IPS-NIHi7 (cell line): ENCODE measurements at regions not wholly inside any gene's neighbourhood (a gene's known extent, or its start where the extent isn't known, plus 50 kb on each side); places are given as distances from the start of the nearest gene placed in this dataset.
"Not testable (repeated sequence)": the region's sequence is repeated elsewhere in the genome, so short reads cannot be mapped to it uniquely, and the experiment has no call there.

ENCODE experiments used
- DNase-seq: peaks from one replicate; pipeline ENCODE4 v3.0.0; 2012; ENCODE audit warnings: mixed read lengths; ENCODE audit errors: extremely low spot score

DNA sequence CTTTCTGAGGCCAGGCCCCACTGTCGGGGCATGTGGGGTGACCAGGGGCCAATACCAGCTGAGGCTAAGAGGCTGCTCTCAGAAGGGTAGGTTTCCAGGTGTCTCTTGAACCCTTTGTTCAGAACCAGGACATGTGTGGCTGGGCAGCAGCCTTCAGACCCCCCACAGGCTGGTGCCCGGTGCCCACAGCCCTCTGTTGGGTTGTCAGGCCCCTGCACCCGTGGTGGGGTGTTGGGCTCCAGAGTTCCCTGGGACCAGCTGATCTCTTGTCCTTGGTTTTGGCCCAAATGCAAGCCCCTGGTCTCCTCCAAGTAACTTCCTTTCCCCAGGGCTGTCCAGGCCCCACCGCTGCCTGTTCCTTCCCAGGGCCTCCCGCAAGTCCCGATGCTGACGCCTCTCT, 226.0 kb downstream of the TMEM121 start:
- not testable (repeated sequence) for DNase-seq

DNA sequence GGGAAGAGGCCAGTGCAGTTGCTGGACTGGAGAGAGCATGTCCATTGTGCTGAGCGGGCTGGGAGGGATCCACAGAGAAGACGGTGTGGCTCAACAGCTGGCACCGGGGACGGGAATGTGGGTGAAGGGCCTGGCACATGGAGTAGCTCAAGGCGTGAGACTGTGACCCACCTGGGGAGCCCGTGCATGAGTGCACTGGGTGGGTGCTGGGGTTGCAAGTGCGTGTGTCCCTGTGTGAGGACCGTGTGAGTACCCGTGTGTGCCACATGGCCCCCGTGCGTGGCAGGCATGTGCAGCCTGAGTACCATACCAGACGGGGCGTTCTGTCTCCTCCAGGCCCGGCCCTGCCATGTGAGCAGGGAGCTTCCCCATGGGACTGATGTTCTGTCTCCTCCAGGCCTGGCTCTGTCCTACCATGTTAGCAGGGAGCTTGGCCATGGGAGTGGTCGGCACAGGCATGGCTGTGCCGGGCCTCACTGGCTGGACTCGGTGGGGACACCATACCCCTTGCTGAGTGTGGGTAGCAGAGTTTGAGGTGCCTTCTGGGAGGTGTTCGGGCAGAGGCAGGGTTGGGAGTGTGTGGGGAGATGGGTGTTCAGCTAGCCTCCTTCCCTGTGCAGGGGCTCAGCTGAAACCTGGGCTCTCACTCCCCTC, 234.4 kb downstream of the TMEM121 start:
- no peak for DNase-seq

DNA sequence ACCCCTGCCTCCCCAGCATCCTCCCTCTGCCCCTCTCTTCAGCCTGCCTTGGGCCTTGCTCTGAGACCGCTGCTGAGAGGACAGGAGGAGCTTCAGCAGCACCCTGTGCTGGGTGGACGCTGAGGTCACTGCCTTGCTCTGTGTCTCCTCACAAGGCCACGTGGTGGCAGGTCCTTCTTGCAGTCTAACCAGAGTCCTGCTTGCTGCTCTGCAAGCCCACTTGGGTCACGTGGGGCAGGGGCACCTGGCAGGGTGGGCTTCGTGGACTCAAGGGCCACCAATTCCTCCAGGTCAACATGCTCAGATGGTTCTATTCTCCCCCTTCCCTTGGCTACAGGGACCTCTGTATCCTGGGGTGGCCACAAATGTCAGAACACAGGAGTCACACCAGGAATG, 235.0 kb downstream of the TMEM121 start:
- DNase-seq, result not testable (repeated sequence)

DNA sequence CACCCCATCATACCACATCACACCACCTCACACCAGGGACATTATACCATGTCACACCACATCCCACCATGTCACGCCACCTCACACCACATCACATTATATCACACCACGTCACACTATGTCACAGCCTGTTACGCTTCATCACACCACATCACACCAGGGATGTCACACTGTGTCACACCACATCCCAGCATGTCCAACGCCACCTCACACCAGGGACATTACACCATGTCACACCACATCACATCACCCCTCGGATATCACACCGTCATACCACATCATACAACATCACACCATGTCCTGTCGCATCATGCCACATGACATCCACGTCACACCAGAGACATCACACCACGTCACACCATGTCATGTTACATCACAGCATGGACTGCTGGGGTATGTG, 235.5 kb downstream of the TMEM121 start:
- DNase-seq, result no peak

DNA sequence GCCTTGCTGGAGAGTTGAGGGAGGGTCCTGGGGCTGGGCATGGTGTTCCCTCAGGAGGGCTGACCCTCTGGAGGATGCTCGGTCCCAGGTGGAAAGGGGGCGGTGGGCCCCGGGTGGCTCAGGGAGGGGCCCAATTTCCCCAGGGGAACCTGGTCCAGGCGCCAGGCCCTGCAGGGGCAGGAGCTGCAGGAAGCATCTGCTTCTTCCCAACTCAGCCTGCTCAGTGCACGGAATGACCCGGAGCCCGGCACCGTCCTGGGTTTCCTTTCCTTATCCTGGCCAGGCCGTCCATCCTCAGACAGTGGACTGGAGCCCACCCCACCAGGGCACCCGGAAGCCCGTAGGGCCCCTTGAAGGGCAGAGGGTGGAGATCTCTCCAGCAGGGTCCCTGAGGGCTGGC, 235.9 kb downstream of the TMEM121 start:
- DNase-seq, result not testable (repeated sequence)

DNA sequence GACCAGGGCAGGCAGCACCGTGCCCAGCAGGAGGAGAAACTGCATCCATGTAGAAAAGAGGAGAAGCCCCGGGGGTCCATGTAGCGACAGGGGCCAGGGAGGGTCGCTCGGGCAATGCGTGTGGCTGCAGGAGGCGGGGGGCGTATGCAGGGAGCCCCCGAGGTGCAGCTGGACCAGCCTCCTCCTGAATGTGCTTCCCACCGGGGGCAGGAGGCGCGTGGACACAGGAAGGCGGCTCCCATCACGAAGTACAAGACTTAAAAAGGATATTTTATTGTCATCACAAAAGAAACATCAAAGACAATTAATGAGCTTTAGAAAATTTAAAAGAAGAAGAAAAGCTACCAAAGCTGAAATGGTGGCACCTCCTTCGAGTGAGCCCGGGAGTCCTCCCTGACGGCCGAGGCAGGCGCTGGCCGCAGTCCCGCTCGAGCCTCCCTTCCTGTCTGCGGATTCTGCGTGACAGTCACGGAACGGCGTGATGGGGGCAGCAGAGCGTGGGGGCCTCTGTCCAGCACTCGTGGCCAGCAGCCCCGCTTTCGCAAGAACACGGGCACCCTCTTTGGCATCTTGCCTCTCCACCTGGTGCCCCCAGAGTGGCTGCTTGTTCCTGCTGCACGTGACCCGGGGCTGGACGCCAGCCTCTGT, 238.0 kb downstream of the TMEM121 start:
- not testable (repeated sequence) for DNase-seq

DNA sequence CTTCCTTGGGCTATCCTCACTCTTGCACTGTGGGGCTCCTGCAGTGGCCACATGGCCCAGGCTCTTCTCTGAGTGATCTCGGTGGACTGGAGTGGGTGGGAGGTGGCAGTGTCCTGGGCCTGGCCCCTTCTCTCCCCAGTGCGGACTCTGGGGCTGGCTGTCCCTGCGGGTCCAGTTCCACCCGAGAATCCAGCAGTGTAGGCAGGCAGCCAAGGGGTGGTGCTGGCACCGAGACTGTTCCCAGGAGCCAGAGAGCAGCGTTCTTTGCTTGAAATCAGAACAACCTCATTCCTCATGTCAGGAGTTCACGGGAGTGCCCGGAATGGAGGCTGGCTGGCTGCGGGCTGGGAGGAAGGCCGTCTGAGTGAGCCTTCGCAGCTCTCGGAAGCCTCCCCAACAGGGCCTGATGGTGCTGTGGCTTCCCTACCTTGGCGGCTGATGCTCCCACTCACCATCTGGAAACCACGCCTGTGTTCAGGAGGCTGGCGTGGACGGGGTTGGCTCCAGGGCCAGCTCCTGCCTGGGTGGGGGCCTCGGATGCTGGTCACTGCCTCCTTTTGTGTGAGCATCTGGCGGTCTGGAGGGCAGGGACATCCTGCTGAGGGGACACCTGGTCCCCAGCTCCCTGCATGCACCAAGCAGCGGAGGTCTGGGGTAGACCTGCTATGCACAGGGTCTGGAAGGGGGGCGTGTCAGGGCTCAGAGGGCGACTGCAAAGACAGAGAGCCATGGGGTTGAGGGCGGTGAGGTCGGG, 238.9 kb downstream of the TMEM121 start:
- DNase-seq, result not testable (repeated sequence)

DNA sequence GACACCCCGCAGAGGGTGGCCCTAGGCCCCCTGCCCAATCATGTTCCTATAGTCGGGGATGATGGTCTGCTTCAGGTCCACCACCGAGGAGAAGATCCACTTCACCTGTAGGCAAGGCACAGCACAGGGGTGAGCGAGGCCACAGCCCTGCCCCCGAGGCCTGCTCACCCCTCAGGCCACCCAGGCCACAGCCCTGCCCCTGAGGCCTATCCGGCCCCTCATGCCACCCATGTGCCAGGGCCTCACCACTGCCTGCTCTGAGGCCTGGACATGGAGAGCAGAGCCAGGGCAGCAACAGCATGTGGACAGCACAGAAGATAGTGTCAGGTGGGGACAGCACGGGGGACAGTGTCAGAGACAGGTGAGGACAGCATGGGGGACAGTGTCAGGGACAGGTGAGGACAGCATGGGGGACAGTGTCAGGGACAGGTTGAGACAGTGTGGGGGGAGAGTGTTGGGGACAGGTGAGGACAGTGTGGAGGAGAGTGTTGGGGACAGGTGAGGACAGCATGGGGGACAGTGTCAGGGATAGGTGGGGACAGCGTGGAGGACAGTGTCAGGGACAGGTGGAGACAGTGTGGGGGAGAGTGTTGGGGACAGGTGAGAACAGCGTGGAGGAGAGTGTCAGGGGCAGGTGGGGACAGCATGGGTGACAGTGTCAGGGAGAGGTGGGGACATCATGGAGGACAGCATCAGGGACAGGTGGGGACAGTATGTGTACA, 239.7 kb downstream of the TMEM121 start:
- no peak for DNase-seq

DNA sequence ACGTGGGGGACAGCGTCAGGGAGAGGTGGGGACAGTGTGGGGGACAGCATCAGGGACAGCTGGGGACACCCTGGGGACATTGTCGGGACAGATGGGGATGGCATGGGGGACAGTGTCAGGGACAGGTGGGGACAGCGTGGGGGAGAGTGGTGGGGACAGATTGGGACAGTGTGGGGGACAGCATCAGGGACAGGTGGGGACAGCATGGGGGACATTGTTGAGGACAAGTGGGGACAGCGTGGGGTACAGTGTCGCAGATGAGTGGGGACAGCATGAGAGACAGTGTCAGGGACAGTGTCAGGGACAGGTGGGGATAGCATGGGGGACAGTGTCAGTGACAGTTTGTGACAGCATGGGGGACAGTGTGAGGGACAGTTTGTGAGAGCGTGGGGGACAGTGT, 240.9 kb downstream of the TMEM121 start:
- DNase-seq, result no peak

DNA sequence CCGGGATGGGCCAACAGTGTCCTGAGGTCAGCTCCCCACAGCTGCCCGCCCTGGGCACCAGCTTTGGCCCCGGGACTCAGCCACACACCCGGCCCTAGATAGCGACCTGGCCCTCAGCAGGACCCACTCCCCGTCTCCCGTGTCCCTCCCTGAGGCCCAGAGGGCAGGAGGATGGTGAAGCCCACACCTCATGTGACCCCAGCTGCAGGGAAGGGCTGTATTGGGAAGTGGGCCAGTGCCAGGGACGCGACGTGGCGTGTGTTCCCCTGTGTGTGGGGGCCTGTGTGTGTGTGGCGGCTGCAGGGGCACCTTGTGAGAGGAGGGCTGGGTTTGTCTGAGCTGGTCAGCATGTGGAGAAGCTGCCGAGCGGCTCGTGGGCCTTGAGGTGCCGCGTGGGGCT, 241.7 kb downstream of the TMEM121 start:
- not testable (repeated sequence) for DNase-seq

DNA sequence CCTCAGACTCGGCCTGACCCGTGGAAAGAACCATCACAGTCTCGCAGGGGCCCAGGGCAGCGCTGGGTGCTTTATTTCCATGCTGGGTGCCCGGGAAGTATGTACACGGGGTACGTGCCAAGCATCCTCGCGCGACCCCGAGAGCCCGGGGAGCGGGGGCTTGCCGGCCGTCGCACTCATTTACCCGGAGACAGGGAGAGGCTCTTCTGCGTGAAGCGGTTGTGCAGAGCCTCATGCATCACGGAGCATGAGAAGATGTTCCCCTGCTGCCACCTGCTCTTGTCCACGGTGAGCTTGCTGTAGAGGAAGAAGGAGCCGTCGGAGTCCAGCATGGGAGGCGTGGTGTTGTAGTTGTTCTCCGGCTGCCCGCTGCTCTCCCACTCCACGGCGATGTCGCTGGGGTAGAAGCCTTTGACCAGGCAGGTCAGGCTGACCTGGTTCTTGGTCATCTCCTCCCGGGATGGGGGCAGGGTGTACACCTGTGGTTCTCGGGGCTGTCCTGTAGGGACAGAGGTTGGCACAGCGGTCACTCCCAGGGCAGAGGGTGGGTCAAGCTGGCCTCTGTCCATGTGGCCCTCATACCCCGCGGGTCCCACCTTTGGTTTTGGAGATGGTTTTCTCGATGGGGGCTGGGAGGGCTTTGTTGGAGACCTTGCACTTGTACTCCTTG, 242.8 kb downstream of the TMEM121 start:
- DNase-seq, result not testable (repeated sequence)

DNA sequence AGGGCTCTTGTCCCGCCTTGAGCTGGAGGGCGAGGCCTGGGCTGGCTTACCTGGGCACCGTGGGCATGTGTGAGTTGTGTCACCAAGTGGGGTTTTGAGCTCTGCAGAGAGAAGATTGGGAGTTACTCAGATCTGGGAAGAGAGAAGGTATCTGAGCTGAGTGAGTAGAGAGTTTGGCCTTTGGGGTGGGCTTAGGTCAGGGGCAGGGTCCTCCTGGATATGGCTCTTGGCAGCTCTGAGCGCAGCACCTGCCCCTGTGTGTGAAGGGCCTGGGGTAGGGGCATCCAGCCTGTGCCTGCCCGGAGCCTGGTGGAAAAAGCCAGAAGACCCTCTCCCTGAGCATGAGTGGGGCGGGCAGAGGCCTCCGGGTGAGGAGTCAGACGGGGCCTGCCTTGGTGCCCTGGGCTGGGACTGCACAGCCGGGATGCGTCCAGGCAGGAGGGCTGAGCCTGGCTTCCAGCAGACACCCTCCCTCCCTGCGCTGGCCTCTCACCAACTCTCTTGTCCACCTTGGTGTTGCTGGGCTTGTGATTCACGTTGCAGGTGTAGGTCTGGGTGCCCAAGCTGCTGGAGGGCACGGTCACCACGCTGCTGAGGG, 244.3 kb downstream of the TMEM121 start:
- not testable (repeated sequence) for DNase-seq

DNA sequence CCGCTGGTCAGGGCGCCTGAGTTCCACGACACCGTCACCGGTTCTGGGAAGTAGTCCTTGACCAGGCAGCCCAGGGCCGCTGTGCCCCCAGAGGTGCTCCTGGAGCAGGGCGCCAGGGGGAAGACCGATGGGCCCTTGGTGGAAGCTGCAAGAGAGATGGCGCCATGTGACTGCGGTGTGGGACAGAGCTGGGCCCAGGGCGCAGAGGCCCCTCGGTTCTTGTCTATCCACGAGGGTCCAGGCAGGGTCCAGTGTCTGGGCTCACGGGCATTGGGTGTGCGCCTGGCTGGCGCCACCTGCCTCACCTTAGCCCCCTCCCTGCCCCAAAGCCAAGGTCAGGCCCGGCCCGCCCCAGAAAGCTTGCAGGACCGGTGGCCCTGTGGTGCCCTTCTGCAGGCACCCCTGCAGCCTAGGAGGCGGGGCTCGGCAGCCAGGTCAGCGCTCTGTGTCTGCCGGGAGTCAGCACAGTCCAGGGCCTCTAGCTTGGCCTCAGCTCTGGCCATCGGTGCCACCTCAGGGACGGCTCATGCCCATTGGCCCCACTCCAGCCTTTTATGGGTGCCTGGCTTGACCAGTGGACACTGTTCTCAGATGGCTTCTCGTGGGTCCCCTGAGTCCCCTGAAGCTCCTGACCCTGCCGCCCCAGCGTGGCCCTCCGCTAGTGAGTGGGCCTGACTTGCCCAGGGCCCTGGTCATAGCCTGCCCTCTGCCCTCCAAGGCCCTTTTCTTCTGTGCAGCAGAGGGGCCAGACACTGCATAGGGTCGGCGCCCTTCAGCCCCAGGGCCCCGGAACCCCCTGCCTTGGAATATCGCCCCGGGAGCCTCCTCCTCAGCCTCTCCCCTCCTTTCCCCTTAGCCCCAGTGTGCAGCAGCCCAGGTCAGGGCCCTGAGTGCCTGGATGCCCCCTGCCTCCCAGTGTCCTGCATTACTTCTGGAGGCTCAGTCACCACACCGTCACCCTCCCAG, 245.2 kb downstream of the TMEM121 start:
- not testable (repeated sequence) for DNase-seq

DNA sequence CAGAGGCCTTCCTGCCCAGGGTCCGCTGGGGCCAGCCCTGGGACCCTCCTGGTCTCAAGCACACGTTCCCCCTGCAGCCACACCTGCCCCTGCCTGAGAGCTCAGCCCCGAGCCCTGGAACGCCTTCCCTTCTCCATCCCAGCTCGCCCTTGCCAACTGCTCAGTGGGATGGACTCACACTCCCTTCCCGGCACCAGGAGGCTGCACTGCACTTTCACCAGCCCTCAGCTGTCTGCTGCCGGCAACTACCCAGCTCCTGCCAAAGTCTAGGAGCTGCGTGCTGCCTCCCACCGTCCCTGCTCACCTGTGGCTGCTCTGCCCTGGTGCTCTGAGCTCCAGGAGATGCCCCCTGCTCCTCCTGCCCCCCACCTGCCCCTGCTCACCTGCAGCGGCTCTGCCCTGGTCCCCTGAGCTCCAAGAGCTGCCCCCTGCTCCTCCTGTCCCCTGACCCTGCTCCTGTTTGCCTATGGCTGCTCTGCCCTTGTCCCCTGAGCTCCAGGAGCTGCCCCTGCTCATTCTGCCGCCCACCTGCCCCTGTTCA, 246.4 kb downstream of the TMEM121 start:
- DNase-seq, result not testable (repeated sequence)

DNA sequence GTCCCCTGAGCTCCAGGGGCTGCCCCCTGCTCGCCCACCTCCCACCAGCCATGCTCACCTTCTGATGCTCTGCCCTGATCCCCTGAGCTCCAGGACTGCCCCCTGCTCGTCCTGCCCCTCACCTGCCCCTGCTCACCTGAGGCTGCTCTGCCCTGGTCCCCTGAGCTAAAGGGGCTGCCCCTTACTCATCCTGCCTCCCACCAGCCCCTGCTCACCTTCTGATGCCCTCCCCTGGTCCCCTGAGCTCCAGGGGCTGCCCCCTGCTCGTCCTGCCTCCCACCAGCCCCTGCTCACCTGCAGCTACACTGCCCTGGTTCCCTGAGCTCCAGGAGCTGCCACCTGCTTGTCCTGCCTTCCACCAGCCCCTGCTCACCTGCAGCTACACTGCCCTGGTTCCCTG, 247.2 kb downstream of the TMEM121 start:
- DNase-seq, result no peak

DNA sequence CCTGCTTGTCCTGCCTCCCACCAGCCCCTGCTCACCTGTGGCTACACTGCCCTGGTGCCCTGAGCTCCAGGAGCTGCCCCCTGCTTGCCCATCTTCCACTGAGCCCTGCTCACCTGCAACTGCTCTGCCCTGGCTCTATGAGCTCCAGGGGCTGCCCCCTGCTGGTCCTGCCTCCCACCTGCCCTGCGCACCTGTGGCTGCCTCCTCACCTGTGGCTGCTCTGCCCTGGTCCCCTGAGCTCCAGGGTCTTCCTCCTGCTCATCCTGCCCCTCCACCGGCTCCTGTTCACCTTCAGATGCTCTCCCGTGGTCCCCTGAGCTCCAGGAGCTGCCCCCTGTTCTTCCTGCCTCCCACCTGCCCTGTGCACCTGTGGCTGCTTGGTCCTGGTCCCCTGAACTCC, 247.6 kb downstream of the TMEM121 start:
- DNase-seq, result no peak

DNA sequence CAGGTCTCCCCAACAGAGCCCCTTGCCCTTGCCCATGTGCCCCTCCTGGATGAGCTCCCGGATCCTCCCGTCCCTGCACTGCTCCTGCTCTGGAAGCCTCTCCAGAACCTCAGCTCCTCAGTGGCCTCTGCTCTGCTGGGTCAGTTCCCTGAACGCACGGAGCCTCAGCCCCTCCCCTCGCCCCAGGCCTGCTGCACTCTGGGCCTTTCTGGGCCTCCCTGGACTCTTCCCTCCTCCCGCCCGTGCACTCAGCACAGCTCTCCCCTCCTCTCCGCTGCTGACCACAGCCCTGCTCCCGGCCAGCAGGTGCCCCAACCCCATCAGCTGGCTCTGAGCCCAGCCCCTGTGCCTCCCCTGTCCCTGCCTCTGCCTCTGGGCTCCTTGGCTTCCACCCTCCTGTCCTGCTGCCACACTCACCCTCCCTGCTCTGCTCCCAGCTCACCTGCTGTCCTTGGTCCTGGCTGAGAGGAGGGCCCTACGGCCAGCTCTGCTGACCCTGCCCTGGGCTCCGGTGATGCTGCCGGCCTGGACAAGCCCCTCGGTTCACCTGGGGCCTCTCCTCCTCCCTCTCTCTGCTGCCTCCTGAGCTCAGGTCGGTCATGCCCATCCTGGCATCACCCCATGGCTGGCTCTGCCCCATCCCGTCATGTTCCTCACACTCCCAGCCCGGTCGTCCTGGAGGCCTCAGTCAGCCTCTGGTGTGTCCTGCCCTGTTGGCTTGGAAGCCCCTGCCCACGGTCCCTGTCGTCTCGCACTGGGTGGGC, 248.4 kb downstream of the TMEM121 start:
- DNase-seq, result not testable (repeated sequence)

DNA sequence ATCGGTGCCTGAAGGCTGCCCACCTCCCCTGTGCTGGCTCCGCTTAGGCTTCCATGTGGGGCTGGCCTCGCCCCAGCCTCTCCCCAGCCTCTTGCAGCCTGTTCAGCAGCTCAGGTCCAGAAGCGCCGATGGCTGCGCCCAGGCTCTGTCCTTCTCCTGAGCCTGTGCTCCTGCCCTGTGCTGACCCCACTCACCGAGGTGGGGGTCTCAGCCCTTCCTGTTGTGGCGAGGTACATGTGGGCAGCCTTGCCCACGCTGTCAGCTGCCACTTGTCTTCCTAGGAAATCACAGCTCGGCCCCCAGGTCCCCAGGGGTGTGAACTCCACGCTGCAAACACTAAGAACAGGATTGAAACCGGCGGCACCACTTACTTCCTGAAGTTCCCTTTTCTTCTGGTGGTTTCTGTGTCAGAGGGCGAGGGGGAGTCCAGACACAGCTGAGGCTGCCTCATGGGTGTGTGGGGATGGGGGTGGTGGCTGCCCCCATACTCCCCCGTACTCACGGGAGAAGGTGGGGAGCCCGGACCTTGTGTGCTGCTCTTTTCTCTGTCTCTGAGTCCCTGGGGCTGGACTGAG, 249.1 kb downstream of the TMEM121 start:
- not testable (repeated sequence) for DNase-seq

DNA sequence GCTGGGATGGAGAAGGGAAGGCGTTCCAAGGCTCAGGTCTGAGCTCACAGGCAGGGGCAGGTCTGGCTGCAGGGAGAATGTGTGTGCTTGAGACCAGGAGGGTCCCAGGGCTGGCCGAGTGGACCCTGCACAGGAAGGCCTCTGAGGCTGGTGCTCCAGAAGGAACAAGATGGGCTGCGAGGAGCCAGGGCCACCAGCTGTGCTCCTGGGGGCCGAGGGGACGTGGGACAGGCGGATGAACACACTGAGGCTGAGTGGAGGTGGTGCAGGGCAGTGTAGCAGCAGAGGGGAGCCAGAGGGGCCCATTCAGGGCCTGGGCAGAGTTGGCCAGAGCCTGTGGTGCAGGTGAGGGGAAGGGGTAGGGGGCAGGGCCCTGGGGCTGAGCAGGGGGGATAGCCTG, 249.7 kb downstream of the TMEM121 start:
- DNase-seq, result not testable (repeated sequence)
